DOHH2 (cell line): ENCODE measurements at regions not wholly inside any gene's neighbourhood (a gene's known extent, or its start where the extent isn't known, plus 50 kb on each side); places are given as distances from the start of the nearest gene placed in this dataset.

ENCODE experiments used
- H3F3A ChIP-seq: fragments of 200-600 bp; sonication (generic), shearing (Covaris generic); 2 replicates; pipeline ENCODE4 v1.6.0; 2016; ENCODE audit warnings: antibody characterized with exemption, mild to moderate bottlenecking; ENCODE audit not compliant: control insufficient read depth, insufficient read depth
- H3K27ac ChIP-seq: fragments of 200-600 bp; sonication (generic); 2 replicates; pipeline ENCODE4 v1.5.1; 2014; ENCODE audit warnings: low read depth, mild to moderate bottlenecking, low read length, moderate library complexity
- H3K27me3 ChIP-seq: fragments of 200-600 bp; sonication (generic); 2 replicates; pipeline ENCODE4 v1.6.1; 2014; ENCODE audit warnings: mild to moderate bottlenecking, low read length, mixed read lengths; ENCODE audit not compliant: control insufficient read depth
- H3K36me3 ChIP-seq: fragments of 200-600 bp; sonication (generic); 2 replicates; pipeline ENCODE4 v1.6.1; 2014; ENCODE audit warnings: mild to moderate bottlenecking, low read length, moderate library complexity, mixed read lengths; ENCODE audit not compliant: control insufficient read depth
- H3K4me1 ChIP-seq: fragments of 200-600 bp; sonication (generic); 2 replicates; pipeline ENCODE4 v1.6.1; 2014; ENCODE audit warnings: mild to moderate bottlenecking, low read length, mixed read lengths; ENCODE audit not compliant: control insufficient read depth
- H3K4me2 ChIP-seq: fragments of 200-600 bp; sonication (generic); 2 replicates; pipeline ENCODE4 v1.6.0; 2014; ENCODE audit warnings: mild to moderate bottlenecking, low read length, moderate library complexity
- H3K4me3 ChIP-seq: fragments of 200-600 bp; sonication (generic); 2 replicates; pipeline ENCODE4 v1.5.1; 2014; ENCODE audit warnings: mild to moderate bottlenecking, low read length, mixed read lengths
- H3K79me2 ChIP-seq: fragments of 200-600 bp; sonication (generic); 2 replicates; pipeline ENCODE4 v1.6.1; 2014; ENCODE audit warnings: mild to moderate bottlenecking, low read length, mixed read lengths; ENCODE audit not compliant: control insufficient read depth
- H3K9me2 ChIP-seq: fragments of 200-600 bp; sonication (generic); replicated peaks from 2 replicates; pipeline ENCODE4 v1.6.1; 2014; ENCODE audit warnings: mild to moderate bottlenecking, low read length, mixed read lengths; ENCODE audit not compliant: control insufficient read depth
- H3K9me3 ChIP-seq: fragments of 200-600 bp; sonication (generic); 2 replicates; pipeline ENCODE4 v1.6.1; 2014; ENCODE audit warnings: antibody characterized with exemption, low read length, mixed read lengths; ENCODE audit not compliant: control insufficient read depth, insufficient read depth
- H4K20me1 ChIP-seq: fragments of 200-600 bp; sonication (generic); 2 replicates; pipeline ENCODE4 v1.6.0; 2014; ENCODE audit warnings: low read depth, mild to moderate bottlenecking, antibody characterized with exemption, low read length, moderate library complexity; ENCODE audit not compliant: control insufficient read depth, insufficient read depth
- EZH2phosphoT487 ChIP-seq: fragments of 200-600 bp; sonication (generic); IDR thresholded peaks from 2 replicates; pipeline ENCODE4 v1.6.1; 2017; ENCODE audit warnings: borderline replicate concordance, mild to moderate bottlenecking, antibody characterized with exemption, low read length, moderate library complexity, mixed read lengths
- TF ChIP-seq, protein P1 (sequence below): fragments of 200-600 bp; sonication (generic); IDR thresholded peaks from one replicate; pipeline ENCODE4 v1.5.1; 2014; ENCODE audit warnings: antibody characterized with exemption, mild to moderate bottlenecking, low read depth, low read length; ENCODE audit not compliant: poor library complexity, severe bottlenecking

DNA sequence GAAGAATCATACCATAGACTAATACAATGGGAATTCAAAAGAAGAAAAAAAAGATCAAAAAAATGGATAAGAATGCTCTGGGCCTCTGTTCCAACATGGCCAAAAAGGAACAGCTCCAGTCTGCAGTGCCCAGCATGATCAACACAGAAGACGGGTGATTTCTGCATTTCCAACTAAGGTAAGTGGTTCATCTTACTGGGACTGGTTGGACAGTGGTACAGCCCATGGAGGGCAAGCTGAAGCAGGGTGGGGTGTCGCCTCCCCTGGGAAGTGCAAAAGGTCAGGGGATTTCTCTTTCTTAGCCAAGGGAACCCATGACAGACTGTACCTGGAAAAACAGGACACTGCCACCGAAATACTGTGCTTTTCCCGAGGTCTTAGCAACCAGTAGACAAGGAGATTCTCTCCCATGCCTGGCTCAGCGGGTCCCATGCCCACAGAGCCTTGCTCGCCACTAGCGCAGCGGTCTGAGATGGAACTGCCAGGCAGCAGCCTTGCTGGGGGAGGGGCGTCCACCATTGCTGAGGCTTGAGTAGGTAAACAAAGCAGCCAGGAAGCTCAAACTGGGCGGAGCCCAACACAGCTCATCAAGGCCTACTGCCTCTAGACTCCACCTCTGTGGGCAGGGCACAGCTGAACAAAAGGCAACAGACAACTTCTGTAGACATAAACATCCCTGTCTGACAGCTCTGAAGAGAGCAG is 428.4 kb downstream of the MN1 start:
- H3K27me3 ChIP-seq: no peaks in the 10 kb centered on the region
- no peaks in the 10 kb centered on the region for H3K9me2 ChIP-seq
- H3K79me2 ChIP-seq: no peaks in the 10 kb centered on the region
- no peak overlapping the region for H3K27ac ChIP-seq
- TF ChIP-seq EZH2phosphoT487: no peak
- TF ChIP-seq, protein P1, sequence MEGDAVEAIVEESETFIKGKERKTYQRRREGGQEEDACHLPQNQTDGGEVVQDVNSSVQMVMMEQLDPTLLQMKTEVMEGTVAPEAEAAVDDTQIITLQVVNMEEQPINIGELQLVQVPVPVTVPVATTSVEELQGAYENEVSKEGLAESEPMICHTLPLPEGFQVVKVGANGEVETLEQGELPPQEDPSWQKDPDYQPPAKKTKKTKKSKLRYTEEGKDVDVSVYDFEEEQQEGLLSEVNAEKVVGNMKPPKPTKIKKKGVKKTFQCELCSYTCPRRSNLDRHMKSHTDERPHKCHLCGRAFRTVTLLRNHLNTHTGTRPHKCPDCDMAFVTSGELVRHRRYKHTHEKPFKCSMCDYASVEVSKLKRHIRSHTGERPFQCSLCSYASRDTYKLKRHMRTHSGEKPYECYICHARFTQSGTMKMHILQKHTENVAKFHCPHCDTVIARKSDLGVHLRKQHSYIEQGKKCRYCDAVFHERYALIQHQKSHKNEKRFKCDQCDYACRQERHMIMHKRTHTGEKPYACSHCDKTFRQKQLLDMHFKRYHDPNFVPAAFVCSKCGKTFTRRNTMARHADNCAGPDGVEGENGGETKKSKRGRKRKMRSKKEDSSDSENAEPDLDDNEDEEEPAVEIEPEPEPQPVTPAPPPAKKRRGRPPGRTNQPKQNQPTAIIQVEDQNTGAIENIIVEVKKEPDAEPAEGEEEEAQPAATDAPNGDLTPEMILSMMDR: no peak
- H3K36me3 ChIP-seq: no peaks in the 10 kb centered on the region
- H4K20me1 ChIP-seq: no peaks in the 10 kb centered on the region
- no peak overlapping the region for H3K4me3 ChIP-seq
- H3K4me1 ChIP-seq: peaks cover 13% of the 10 kb centered on the region; the same call in 1 of the 2 replicates
- H3K4me2 ChIP-seq: no peak overlapping the region
- H3K9me3 ChIP-seq: no peaks in the 10 kb centered on the region
- H3F3A ChIP-seq: no peaks in the 10 kb centered on the region

DNA sequence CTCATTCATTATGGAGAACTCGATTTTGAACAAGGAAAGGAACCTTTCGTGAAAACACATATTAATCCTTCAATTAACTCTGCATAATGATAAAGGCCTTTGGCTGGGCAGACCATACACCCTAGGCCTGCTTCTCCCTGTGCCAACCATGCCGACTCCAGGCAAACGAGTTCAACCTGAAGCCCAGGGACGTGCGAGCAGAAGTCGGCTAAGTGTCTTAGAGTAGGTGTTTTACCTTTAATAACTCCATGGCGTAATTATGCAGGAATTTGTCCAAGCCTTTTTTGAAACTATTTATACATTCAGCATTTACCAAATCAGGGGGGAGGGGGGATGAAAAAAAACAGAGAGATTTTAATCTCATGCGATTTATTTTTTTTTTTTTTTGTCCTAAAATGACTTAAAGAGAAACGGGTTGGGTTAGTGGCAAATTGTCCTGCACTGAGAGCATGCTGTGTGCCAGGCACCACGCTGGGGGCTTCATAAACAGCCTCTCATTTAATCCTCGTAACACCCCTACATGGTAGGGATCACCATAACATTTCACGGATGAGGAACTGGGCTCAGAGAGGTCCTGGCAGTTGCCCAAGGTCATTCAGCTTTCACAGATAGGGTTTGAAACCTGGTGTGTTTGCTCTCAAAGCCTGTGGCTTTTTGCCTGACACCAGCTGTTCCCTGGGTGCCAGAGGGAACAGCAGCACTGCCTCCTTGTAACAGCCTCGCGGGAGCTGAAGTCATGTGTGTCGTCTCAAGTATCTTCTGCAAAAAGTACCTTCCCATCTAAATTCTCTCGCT is 423.9 kb downstream of the MN1 start:
- Histone ChIP-seq H4K20me1 (no peaks in the 10 kb centered on the region), H3K4me3 (no peak overlapping the region), H3K36me3 (no peaks in the 10 kb centered on the region), H3K9me2 (no peaks in the 10 kb centered on the region), H3K27me3 (no peaks in the 10 kb centered on the region), H3K4me1 (peaks cover 25% of the 10 kb centered on the region), H3K27ac (no peak overlapping the region), H3K79me2 (no peaks in the 10 kb centered on the region), H3F3A (no peaks in the 10 kb centered on the region), H3K4me2 (no peak overlapping the region), H3K9me3 (no peaks in the 10 kb centered on the region)
- TF ChIP-seq, protein P1: no peak
- TF ChIP-seq EZH2phosphoT487: no peak

DNA sequence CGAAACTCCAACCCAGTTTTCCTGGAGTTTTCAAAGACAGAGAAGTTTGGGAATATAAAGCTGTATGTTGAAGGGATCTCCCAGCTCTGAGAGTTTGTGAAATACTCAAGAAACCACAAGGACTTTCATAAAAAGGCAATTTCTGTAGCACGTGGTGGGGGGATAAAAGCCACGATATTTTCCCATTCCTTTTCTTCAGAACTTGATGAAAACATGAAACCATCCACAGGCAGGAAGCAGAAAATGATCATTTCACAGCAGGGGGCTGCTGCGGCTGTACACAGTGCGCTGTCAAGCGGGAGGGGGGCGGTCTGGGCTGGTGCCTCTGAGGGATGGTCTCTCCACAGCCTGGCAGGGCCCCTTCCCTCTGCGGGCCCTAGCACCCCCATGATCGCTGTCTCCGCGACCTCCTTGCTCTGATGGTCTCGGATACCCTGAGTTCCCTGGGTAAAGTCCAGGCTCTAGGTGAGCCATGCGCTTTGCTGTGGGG is 423.2 kb downstream of the MN1 start:
- no peak overlapping the region for H3K4me2 ChIP-seq

More for the DNA sequence above, 423.2 kb downstream of the MN1 start:
- no peak overlapping the region for H3K27ac ChIP-seq
- H3K9me2 ChIP-seq: no peaks in the 10 kb centered on the region
- no peaks in the 10 kb centered on the region for H4K20me1 ChIP-seq
- TF ChIP-seq EZH2phosphoT487: no peak
- TF ChIP-seq, protein P1: no peak
- H3K4me3 ChIP-seq: no peak overlapping the region
- no peaks in the 10 kb centered on the region for H3K36me3 ChIP-seq
- no peaks in the 10 kb centered on the region for H3F3A ChIP-seq
- H3K27me3 ChIP-seq: no peaks in the 10 kb centered on the region
- H3K79me2 ChIP-seq: no peaks in the 10 kb centered on the region
- peaks cover 21% of the 10 kb centered on the region for H3K4me1 ChIP-seq
- no peaks in the 10 kb centered on the region for H3K9me3 ChIP-seq
